ENCODE measurements at regions not wholly inside any gene's neighbourhood (a gene's known extent, or its start where the extent isn't known, plus 50 kb on each side); places are given as distances from the start of the nearest gene placed in this dataset.
"Not testable (repeated sequence)": the region's sequence is repeated elsewhere in the genome, so short reads cannot be mapped to it uniquely, and the experiment has no call there.

DNA sequence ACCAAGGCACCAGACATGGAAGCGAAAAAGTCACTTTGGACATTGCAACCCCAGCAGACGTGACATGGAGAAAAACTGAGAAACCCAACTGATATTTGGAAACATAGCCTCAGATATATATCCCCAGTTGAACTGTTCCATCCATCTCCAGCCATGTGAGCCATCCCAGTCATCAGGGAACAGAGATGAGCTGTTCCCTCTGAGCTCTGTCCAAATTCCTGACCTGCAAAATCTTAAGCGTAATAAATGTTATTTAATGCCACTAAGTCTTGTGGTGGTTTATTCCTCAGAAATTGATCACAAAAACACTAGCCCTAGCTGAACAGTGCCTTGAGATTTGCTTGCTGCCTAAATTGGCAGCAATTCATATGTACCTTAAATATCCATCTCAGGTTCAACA is 182.8 kb downstream of the NRP2 start:
- DNase-seq (no peak), ATAC-seq (no peak)

GRCh38 chr2:205864491-205864890 is 182.2 kb downstream of the NRP2 start:
- DNase-seq (no peak), ATAC-seq (no peak)

- not testable (repeated sequence) for ATAC-seq, DNase-seq
Measured at GRCh38 chr2:205862761-205863160, 180.5 kb downstream of the NRP2 start.

DNA sequence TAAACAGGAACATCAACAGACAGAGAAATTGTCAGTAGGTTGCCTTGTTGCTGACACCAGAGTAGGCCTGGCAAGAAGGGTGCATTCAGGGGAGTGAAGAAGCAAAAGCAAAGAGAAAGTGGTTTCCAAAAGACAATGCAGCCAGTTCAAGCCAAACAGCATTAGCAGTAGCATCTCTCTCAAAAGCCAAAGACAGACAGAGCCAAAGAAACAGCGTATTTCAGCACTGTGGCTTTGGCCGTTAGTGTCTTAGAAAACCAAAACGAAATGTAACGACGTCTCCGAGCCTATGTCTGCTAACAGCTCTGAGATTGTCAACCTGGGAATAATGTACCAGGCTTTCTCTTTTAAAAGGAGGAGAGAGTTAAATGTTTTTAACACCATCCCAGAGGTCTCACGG is 178.6 kb downstream of the NRP2 start:
- no peak for DNase-seq
- no peak for ATAC-seq

GRCh38 chr2:205860181-205860580 is 177.9 kb downstream of the NRP2 start:
- ATAC-seq (no peak), DNase-seq (no peak)

GRCh38 chr2:205858881-205859441 is 176.7 kb downstream of the NRP2 start:
- ATAC-seq (no peak), DNase-seq (no peak)

DNA sequence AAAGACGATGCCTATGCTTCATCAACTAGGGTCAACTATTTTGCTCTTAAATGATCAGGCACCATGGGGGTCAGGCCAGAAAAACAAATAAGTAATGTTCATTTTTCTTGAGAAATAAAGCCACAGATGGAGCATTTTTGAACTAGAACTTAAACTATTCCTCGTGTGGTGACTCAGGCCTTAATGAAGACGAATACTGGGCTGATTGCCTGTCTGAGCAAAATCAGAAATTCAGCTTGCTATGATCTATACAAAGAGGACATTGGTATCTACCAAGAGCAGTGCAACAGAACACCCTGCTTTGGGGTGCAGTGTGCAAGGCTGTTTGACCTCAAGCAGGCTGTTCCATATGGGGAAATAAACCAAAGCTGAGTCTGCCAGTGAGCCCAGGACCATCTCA is 176.0 kb downstream of the NRP2 start:
- ATAC-seq (no peak), DNase-seq (no peak)

DNA sequence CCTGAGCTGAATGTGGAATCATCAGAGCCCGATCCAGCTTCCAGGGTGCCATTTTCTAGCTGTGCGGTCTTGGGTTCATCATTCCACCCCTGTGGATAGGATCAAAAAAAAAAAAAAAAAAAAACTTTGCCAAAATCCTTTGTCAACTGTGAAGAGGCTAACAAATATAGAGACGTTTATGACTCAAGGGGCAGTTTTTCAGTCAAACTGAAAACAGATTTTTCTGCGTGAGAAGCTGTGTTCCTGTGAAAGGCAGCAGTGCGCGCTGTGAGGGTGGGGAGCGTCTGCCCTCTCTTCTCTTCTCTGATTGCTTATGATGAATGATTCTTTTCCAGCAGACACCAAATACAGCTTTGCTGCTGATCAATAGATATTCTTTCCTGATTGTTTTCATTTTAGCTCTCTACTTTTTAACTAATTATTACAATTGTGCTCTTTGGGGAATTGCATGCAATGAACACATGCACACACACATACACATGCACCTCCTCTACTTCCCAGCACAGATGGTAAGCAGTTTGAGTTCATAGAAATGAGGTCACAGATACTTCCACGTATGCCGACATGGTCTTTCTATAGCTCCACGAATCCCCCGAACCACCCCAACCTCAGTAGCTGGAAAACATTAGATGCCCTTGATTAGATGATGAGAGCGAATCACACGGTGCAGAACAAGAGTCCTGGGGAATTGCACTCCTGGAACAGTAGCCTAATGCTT is 175.4 kb downstream of the NRP2 start:
- ATAC-seq = no peak
- DNase-seq = no peak

DNA sequence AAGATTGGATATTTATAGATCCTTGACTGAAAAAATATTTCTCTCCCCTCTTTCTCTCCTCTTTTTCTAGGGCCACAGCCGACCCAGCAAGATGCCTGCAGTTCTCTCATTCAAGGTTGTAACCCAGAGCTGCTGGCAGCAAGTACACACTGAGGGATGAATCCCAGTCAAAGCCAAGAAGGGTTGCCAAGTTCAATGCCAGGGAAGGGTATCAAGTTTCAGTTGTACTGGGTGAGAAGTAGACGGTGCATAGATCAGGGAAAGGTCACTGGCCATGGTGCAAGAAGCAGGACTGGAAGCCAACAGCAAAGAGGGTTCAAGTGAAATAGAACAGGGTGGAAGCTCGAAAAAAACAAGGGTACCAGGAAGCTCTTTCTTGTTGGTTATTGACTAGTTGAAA is 170.2 kb downstream of the NRP2 start:
- ATAC-seq (no peak), DNase-seq (no peak)

DNA sequence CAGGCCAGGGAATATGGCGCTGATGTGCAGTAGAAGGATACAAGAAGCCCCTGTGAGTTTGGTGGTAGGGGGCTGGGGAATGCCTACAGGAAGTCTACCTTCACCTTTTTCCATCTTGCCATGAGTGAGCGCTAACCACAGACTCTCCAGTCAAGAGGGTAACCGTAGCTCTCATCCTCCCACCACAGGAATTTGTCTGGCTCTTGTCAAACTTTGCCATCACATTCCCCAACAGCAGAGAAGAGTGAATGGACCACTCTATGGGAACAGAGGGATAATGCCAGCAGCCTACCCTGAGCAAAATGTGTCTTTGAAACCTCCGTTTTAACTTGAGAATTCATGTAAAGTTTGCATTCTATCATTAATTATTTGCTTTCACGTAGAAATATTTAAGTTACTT is 168.3 kb downstream of the NRP2 start:
- no peak for ATAC-seq
- DNase-seq = no peak

DNA sequence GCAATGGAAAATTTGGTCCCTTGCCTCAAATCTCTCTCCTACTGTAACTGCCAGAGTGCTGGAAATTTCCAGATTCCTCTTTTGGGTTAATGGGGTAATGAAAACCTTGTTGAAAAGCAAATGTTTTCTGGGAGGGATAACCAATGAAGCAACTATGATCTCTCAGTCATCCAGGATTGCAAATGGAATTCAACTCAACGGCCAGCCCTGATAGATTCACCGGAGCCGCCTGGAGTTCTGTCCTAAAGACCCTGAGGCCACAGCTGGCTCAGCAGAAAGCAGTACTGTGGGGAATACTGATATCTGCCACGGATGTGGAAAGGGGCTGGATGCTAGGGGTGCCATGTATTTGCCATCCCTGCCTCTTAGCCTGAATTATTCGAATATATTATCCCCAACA is 167.8 kb downstream of the NRP2 start:
- no peak for ATAC-seq
- no peak for DNase-seq

GRCh38 chr2:205849136-205849535 is 166.8 kb downstream of the NRP2 start:
- no peak for DNase-seq
- no peak for ATAC-seq

- ATAC-seq (no peak), DNase-seq (no peak)
Measured at GRCh38 chr2:205848601-205849000, 166.3 kb downstream of the NRP2 start.

Data from stimulated activated naive CD8-positive, alpha-beta T cell treated with anti-CD3 and anti-CD28 coated beads, Interleukin-15, Interleukin-2, amounts not matched to agents 100 U/mL and 50 U/mL, for 24 hours (primary cell).